ENCODE measurements at regions not wholly inside any gene's neighbourhood (a gene's known extent, or its start where the extent isn't known, plus 50 kb on each side); places are given as distances from the start of the nearest gene placed in this dataset.
A peak's percentile ranks its signal among the peaks of the same experiment; 100 is the strongest.

DNA sequence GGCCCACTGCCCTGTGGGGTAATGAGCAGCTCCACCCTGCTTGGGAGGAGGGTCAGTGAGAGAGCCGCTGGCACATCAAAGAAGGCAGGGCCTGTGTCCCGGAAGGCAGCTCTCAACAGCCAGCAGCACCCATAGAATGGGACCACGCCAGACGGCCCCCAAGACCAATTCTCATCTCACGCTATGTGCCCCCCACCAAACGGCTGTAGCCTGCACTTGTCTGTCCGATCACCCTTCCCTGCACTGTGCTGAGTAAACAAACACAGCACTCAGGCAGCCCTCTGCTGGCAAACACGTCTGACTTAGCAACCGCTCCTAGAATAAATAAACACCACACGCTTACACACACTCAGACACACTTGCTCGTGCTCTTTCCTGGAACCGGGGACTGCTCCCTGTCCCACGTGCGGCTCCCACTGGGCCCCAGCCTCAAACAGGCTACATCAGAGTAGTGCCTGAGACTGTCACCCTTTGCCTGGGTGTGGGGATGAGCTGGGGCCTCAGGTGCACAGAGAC is 53.2 kb upstream of the CDON start:
- no TSS peak for BruUV-seq (replicated peaks)
- no peak overlapping the region; the same call in 1 of the 2 replicates for H4K5ac ChIP-seq (ENCODE audit: low read depth, low read length)
- peak overlapping the region; percentile 1 for H2AFZ ChIP-seq (replicated peaks; ENCODE audit: low read length, poor library complexity)
- peak overlapping the region in 1 of 2 experiments; percentile 11; a peak in 1 of 4 replicates for H4K8ac ChIP-seq (ENCODE audit: low read depth in 2 of 2, low read length in 2 of 2)
- H3K23ac ChIP-seq (ENCODE audit: low read depth, low read length) = no peak overlapping the region
- TF ChIP-seq, protein P1, sequence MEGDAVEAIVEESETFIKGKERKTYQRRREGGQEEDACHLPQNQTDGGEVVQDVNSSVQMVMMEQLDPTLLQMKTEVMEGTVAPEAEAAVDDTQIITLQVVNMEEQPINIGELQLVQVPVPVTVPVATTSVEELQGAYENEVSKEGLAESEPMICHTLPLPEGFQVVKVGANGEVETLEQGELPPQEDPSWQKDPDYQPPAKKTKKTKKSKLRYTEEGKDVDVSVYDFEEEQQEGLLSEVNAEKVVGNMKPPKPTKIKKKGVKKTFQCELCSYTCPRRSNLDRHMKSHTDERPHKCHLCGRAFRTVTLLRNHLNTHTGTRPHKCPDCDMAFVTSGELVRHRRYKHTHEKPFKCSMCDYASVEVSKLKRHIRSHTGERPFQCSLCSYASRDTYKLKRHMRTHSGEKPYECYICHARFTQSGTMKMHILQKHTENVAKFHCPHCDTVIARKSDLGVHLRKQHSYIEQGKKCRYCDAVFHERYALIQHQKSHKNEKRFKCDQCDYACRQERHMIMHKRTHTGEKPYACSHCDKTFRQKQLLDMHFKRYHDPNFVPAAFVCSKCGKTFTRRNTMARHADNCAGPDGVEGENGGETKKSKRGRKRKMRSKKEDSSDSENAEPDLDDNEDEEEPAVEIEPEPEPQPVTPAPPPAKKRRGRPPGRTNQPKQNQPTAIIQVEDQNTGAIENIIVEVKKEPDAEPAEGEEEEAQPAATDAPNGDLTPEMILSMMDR (conservative IDR thresholded peaks at IDR 0.05; ENCODE audit: low read depth, low read length) = peak; percentile 39
- TF ChIP-seq FOS (IDR thresholded peaks at IDR 0.05; ENCODE audit: low read depth, low read length) = peak; percentile 60
- TF ChIP-seq POLR2A (IDR thresholded peaks at IDR 0.05; ENCODE audit: low read depth, low read length) = no peak
- TF ChIP-seq NFE2L2 (IDR thresholded peaks at IDR 0.05; ENCODE audit: low read depth, low read length) = peak; percentile 23; the same call in 1 of the 2 replicates
- TF ChIP-seq RCOR1 (IDR thresholded peaks at IDR 0.05; ENCODE audit: insufficient replicate concordance, low read length) = peak; percentile 81
- peak; percentile 10; the same call in 1 of the 2 replicates for TF ChIP-seq CEBPB (IDR thresholded peaks at IDR 0.05; ENCODE audit: low read depth, low read length)
- TF ChIP-seq MXI1 (IDR thresholded peaks at IDR 0.05; ENCODE audit: borderline replicate concordance, low read depth, low read length) = peak; percentile 89
- peak; percentile 98 for TF ChIP-seq BHLHE40 (IDR thresholded peaks at IDR 0.05; ENCODE audit: low read depth, low read length)
- no peak for TF ChIP-seq CHD1 (IDR thresholded peaks at IDR 0.05; ENCODE audit: low read depth, low read length)
- no peak for TF ChIP-seq RFX5 (IDR thresholded peaks at IDR 0.05; ENCODE audit: low read depth, low read length)
- TF ChIP-seq, protein P2, sequence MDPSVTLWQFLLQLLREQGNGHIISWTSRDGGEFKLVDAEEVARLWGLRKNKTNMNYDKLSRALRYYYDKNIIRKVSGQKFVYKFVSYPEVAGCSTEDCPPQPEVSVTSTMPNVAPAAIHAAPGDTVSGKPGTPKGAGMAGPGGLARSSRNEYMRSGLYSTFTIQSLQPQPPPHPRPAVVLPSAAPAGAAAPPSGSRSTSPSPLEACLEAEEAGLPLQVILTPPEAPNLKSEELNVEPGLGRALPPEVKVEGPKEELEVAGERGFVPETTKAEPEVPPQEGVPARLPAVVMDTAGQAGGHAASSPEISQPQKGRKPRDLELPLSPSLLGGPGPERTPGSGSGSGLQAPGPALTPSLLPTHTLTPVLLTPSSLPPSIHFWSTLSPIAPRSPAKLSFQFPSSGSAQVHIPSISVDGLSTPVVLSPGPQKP (IDR thresholded peaks at IDR 0.05; ENCODE audit: borderline replicate concordance, low read depth, low read length) = no peak
- peak; percentile 31; the same call in 1 of the 2 replicates for TF ChIP-seq SMC3 (IDR thresholded peaks at IDR 0.05; ENCODE audit: low read depth, low read length)
- peak; percentile 56; the same call in 1 of the 2 replicates for TF ChIP-seq MAZ (IDR thresholded peaks at IDR 0.05; ENCODE audit: borderline replicate concordance, low read depth, low read length)
- TF ChIP-seq, protein P3, sequence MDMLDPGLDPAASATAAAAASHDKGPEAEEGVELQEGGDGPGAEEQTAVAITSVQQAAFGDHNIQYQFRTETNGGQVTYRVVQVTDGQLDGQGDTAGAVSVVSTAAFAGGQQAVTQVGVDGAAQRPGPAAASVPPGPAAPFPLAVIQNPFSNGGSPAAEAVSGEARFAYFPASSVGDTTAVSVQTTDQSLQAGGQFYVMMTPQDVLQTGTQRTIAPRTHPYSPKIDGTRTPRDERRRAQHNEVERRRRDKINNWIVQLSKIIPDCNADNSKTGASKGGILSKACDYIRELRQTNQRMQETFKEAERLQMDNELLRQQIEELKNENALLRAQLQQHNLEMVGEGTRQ (IDR thresholded peaks at IDR 0.05; ENCODE audit: low read depth, low read length) = peak; percentile 84
- TF ChIP-seq MAFK (IDR thresholded peaks at IDR 0.05; ENCODE audit: low read depth, low read length) = peak; percentile 31; the same call in 1 of the 2 replicates
- TF ChIP-seq RAD21 (IDR thresholded peaks at IDR 0.05; ENCODE audit: low read length) = peak; percentile 3; the same call in 1 of the 2 replicates
- no peaks in the 10 kb centered on the region for H3K36me3 ChIP-seq (ENCODE audit: control insufficient read depth, insufficient read depth, low read length)
- no peaks in the 10 kb centered on the region for H3K79me1 ChIP-seq (ENCODE audit: low read depth in 1 of 2, low read length in 2 of 2)
- ChIA-PET POLR2A (ENCODE audit: unreplicated experiment) (no interaction called here), CTCF (no interaction called here)
- no peak overlapping the region; the same call in 1 of the 2 replicates for H3K18ac ChIP-seq (ENCODE audit: low read depth, low read length)
- ATAC-seq (ENCODE audit: low read depth) = peak; percentile 85
- no peak overlapping the region for H3K9ac ChIP-seq (ENCODE audit: low read depth, low read length)
- WGBS, 2 experiments (ENCODE audit: extremely low coverage in 2 of 2, insufficient read length in 1 of 2) = 24% methylated on average over 2 of the region's 14 CpGs; no CpG with 5 or more reads in 1 of the 2 experiments
- H2BK20ac ChIP-seq (ENCODE audit: low read depth, low read length) = no peak overlapping the region
- no peak overlapping the region for H3K4me3 ChIP-seq (ENCODE audit: insufficient read depth, low read depth, low read length)
- intact Hi-C loops (cut with micrococcal nuclease) = no loop called here
- peak; percentile 95 for DNase-seq
- no peak overlapping the region for H2AK9ac ChIP-seq (replicated peaks; ENCODE audit: low read depth, low read length, poor library complexity)
- peak overlapping the region; percentile 58 for H3K4me2 ChIP-seq (ENCODE audit: low read depth, low read length)
- no peak overlapping the region for H2BK120ac ChIP-seq (ENCODE audit: low read depth, low read length)
- H3K56ac ChIP-seq (ENCODE audit: extremely low read depth, insufficient read depth, low read length) = no peak overlapping the region
- H2BK15ac ChIP-seq (ENCODE audit: low read depth, low read length) = no peak overlapping the region
- H4K20me1 ChIP-seq (ENCODE audit: insufficient read depth, low read length) = no peaks in the 10 kb centered on the region
- no peaks in the 10 kb centered on the region for H3K9me3 ChIP-seq (ENCODE audit: control insufficient read depth, insufficient read depth, low read length)
- H3K4ac ChIP-seq (ENCODE audit: low read depth, low read length) = no peak overlapping the region
- H3K27ac ChIP-seq (ENCODE audit: insufficient read depth, low read length) = no peak overlapping the region
- H3K9me1 ChIP-seq (ENCODE audit: insufficient read depth, low read length) = no peaks in the 10 kb centered on the region
- H4K91ac ChIP-seq (ENCODE audit: insufficient read depth, low read depth, low read length) = no peak overlapping the region
- H3K14ac ChIP-seq (replicated peaks; ENCODE audit: low read depth, low read length) = no peak overlapping the region
- dilution Hi-C loops (cut with HindIII; ENCODE audit: low sequenced_read_pairs, unreplicated experiment) = no loop called here
- peak overlapping the region; percentile 28 for H2BK5ac ChIP-seq (ENCODE audit: low read depth, low read length, poor library complexity, severe bottlenecking)
- no peak overlapping the region for H2AK5ac ChIP-seq (ENCODE audit: low read depth, low read length)
- peaks cover 37% of the 10 kb centered on the region for H3K27me3 ChIP-seq (ENCODE audit: control insufficient read depth, insufficient read depth, low read length)
- peaks cover 27% of the 10 kb centered on the region for H3K4me1 ChIP-seq (ENCODE audit: control insufficient read depth, insufficient read depth, low read length)
- in situ Hi-C loops (cut with MboI; ENCODE audit: low sequenced_read_pairs) = no loop called here
